ENCODE measurements at regions not wholly inside any gene's neighbourhood (a gene's known extent, or its start where the extent isn't known, plus 50 kb on each side); places are given as distances from the start of the nearest gene placed in this dataset.
"Not testable (repeated sequence)": the region's sequence is repeated elsewhere in the genome, so short reads cannot be mapped to it uniquely, and the experiment has no call there.

GRCh38 chr9:82883436-82883835 lies 179.5 kb downstream of the RASEF start:
- no peaks in the 10 kb centered on the region for H3K27me3 ChIP-seq (replicated peaks; ENCODE audit: insufficient read depth, low read depth, low read length, poor library complexity)
- H3K4me3 ChIP-seq (ENCODE audit: low read depth, low read length, poor library complexity, severe bottlenecking), result no peak overlapping the region
- H3K27ac ChIP-seq (ENCODE audit: low read depth, low read length, poor library complexity, severe bottlenecking), result no peak overlapping the region
- no peak for DNase-seq (ENCODE audit: low spot score)
- no peaks in the 10 kb centered on the region for H3K36me3 ChIP-seq (ENCODE audit: insufficient read depth, low read length, poor library complexity, severe bottlenecking)
- no peaks in the 10 kb centered on the region for H3K4me1 ChIP-seq (ENCODE audit: insufficient read depth, low read length, poor library complexity, severe bottlenecking)
- TF ChIP-seq CTCF (conservative IDR thresholded peaks at IDR 0.05; ENCODE audit: low read depth, low read length), result no peak
- intact Hi-C loops (cut with micrococcal nuclease; ENCODE audit: unreplicated experiment), result no loop called here
- ChIA-PET CTCF (no interaction called here), POLR2A (ENCODE audit: low non-redundant PET) (no interaction called here)
- no peaks in the 10 kb centered on the region for H3K9me3 ChIP-seq (ENCODE audit: low read depth, low read length, poor library complexity, severe bottlenecking)
- BruUV-seq (replicated peaks), result no TSS peak

- CTCF ChIA-PET; BruUV-seq (replicated peaks); DNase-seq (ENCODE audit: low spot score); POLR2A ChIA-PET (ENCODE audit: low non-redundant PET); H3K9me3 ChIP-seq (ENCODE audit: low read depth, low read length, poor library complexity, severe bottlenecking); H3K27me3 ChIP-seq (replicated peaks; ENCODE audit: insufficient read depth, low read depth, low read length, poor library complexity); H3K27ac ChIP-seq (ENCODE audit: low read depth, low read length, poor library complexity, severe bottlenecking); intact Hi-C loops (cut with micrococcal nuclease; ENCODE audit: unreplicated experiment); H3K36me3 ChIP-seq (ENCODE audit: insufficient read depth, low read length, poor library complexity, severe bottlenecking); H3K4me1 ChIP-seq (ENCODE audit: insufficient read depth, low read length, poor library complexity, severe bottlenecking); H3K4me3 ChIP-seq (ENCODE audit: low read depth, low read length, poor library complexity, severe bottlenecking): not testable (repeated sequence)
Observed at GRCh38 chr9:82883974-82884373, 179.0 kb downstream of the RASEF start.

- ChIA-PET CTCF (no interaction called here), POLR2A (ENCODE audit: low non-redundant PET) (no interaction called here)
- Histone ChIP-seq H3K4me3 (ENCODE audit: low read depth, low read length, poor library complexity, severe bottlenecking) (no peak overlapping the region), H3K27me3 (replicated peaks; ENCODE audit: insufficient read depth, low read depth, low read length, poor library complexity) (no peaks in the 10 kb centered on the region), H3K4me1 (ENCODE audit: insufficient read depth, low read length, poor library complexity, severe bottlenecking) (no peaks in the 10 kb centered on the region), H3K36me3 (ENCODE audit: insufficient read depth, low read length, poor library complexity, severe bottlenecking) (no peaks in the 10 kb centered on the region), H3K9me3 (ENCODE audit: low read depth, low read length, poor library complexity, severe bottlenecking) (no peaks in the 10 kb centered on the region), H3K27ac (ENCODE audit: low read depth, low read length, poor library complexity, severe bottlenecking) (no peak overlapping the region)
- TF ChIP-seq EZH2 (IDR thresholded peaks at IDR 0.05; ENCODE audit: borderline replicate concordance, low read depth, low read length, poor library complexity, severe bottlenecking) (no peak), CTCF (conservative IDR thresholded peaks at IDR 0.05; ENCODE audit: low read depth, low read length) (no peak)
- no TSS peak for BruUV-seq (replicated peaks)
- intact Hi-C loops (cut with micrococcal nuclease; ENCODE audit: unreplicated experiment), result no loop called here
- no peak for DNase-seq (ENCODE audit: low spot score)
Observed at GRCh38 chr9:82890401-82890800, 172.5 kb downstream of the RASEF start.

- no peaks in the 10 kb centered on the region for H3K9me3 ChIP-seq (ENCODE audit: low read depth, low read length, poor library complexity, severe bottlenecking)
- no TSS peak for BruUV-seq (replicated peaks)
Observed at GRCh38 chr9:82890865-82891264, 172.1 kb downstream of the RASEF start.

More at GRCh38 chr9:82890865-82891264, 172.1 kb downstream of the RASEF start:
- ChIA-PET CTCF (no interaction called here), POLR2A (ENCODE audit: low non-redundant PET) (no interaction called here)
- H3K36me3 ChIP-seq (ENCODE audit: insufficient read depth, low read length, poor library complexity, severe bottlenecking), result no peaks in the 10 kb centered on the region
- H3K27ac ChIP-seq (ENCODE audit: low read depth, low read length, poor library complexity, severe bottlenecking), result no peak overlapping the region
- DNase-seq (ENCODE audit: low spot score), result no peak
- no peaks in the 10 kb centered on the region for H3K27me3 ChIP-seq (replicated peaks; ENCODE audit: insufficient read depth, low read depth, low read length, poor library complexity)
- H3K4me3 ChIP-seq (ENCODE audit: low read depth, low read length, poor library complexity, severe bottlenecking), result no peak overlapping the region
- TF ChIP-seq EZH2 (IDR thresholded peaks at IDR 0.05; ENCODE audit: borderline replicate concordance, low read depth, low read length, poor library complexity, severe bottlenecking) (no peak), CTCF (conservative IDR thresholded peaks at IDR 0.05; ENCODE audit: low read depth, low read length) (no peak)
- no peaks in the 10 kb centered on the region for H3K4me1 ChIP-seq (ENCODE audit: insufficient read depth, low read length, poor library complexity, severe bottlenecking)
- intact Hi-C loops (cut with micrococcal nuclease; ENCODE audit: unreplicated experiment), result no loop called here

All from A673 (cell line).